ENCODE measurements at regions not wholly inside any gene's neighbourhood (a gene's known extent, or its start where the extent isn't known, plus 50 kb on each side); places are given as distances from the start of the nearest gene placed in this dataset.

GRCh38 chr2:194926873-194927272 lies 730.2 kb upstream of the SLC39A10 start:
- no peak for DNase-seq (ENCODE audit: low spot score)
- no peak for TF ChIP-seq CTCF (IDR thresholded peaks at IDR 0.05)
- Histone ChIP-seq H3K4me3 (no peak overlapping the region), H3K27ac (no peak overlapping the region)

DNA sequence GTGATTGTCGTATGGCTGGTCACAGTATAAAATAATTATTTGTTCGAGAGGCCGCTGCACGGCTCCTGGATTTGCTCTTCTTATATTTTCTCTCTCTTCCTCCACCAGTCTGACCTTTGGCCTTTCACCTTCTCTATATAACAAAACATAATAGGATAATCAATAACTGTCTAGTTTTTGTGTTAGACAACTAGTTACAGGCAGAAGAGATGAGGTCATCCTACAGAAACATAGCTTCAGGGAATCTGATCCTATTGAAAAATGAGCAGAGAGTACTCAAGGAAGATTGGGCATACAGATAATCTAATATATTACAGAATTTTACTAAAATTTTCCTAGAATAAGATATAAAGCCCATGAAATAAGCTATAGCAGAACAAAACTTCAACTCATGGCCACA lies 731.3 kb upstream of the SLC39A10 start:
- H3K27ac ChIP-seq = no peak overlapping the region
- TF ChIP-seq CTCF (IDR thresholded peaks at IDR 0.05) = no peak
- H3K4me3 ChIP-seq = no peak overlapping the region
- no peak for DNase-seq (ENCODE audit: low spot score)

DNA sequence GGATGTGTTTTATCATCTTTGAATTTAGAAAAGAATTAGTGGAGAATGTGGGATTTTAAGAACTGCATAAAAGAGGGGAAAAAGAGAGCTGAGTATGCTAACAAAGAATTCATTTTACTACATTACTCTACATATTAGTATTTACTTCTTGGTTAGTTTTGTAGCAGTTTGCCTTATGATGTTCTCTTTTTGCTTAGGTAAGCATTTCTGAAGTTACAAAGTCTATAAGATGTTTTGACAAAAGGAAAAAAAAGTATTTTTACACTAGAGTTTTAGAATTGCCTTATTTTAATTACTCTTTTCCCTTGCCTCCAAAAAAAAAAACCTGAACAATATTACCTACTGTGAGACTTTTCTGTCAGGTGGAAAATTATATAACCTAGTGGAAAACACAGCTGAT lies 739.5 kb upstream of the SLC39A10 start:
- no peak for TF ChIP-seq CTCF (IDR thresholded peaks at IDR 0.05)
- no peak for DNase-seq (ENCODE audit: low spot score)
- Histone ChIP-seq H3K4me3 (no peak overlapping the region), H3K27ac (no peak overlapping the region)

GRCh38 chr2:194915485-194915884 lies 741.5 kb upstream of the SLC39A10 start:
- Histone ChIP-seq H3K4me3 (no peak overlapping the region), H3K27ac (no peak overlapping the region)
- DNase-seq (ENCODE audit: low spot score) = no peak
- TF ChIP-seq CTCF (IDR thresholded peaks at IDR 0.05) = no peak

DNA sequence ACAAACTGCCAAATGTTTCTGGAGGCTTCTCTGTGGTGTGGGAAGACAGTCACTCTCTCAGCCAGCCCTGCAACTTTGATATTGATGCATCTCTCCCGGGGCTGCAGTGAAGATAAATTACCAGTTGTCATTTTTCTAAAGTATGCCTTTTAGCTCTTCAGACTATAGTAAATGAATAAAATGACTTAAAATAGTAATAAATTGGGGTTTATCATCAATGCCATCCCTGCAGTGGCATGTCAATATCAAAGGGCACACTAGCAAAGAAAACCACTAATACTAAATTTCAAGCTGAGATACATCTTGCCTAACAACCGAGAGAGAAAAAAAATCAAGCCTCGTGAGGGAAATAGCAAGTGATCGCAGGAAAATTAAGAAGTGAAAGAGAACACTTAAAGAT lies 749.5 kb upstream of the SLC39A10 start:
- DNase-seq (ENCODE audit: low spot score) = no peak
- no peak overlapping the region for H3K4me3 ChIP-seq
- H3K27ac ChIP-seq = no peak overlapping the region
- TF ChIP-seq CTCF (IDR thresholded peaks at IDR 0.05) = no peak

DNA sequence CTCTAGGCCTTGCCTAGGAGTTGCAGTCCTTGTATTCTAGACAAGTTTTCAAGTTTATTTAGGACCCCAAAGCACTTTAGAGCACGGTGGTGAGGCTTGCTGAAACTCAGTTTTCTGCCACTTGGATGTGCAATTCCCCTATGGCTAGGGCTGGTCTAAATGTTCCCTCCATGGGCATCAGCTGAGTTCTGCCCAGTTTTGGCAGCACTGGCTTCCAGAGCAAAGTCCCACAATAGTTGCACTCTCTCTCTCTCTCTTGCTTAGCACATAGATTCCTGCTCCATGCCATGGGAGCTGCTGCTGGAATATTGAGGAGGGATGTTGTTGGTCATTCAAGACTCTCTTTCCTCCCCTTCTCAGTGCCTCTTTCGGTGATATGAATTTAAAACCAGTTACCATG lies 760.2 kb upstream of the SLC39A10 start:
- DNase-seq (ENCODE audit: low spot score) = no peak
- no peak overlapping the region for H3K4me3 ChIP-seq
- H3K27ac ChIP-seq = no peak overlapping the region
- no peak for TF ChIP-seq CTCF (IDR thresholded peaks at IDR 0.05)

DNA sequence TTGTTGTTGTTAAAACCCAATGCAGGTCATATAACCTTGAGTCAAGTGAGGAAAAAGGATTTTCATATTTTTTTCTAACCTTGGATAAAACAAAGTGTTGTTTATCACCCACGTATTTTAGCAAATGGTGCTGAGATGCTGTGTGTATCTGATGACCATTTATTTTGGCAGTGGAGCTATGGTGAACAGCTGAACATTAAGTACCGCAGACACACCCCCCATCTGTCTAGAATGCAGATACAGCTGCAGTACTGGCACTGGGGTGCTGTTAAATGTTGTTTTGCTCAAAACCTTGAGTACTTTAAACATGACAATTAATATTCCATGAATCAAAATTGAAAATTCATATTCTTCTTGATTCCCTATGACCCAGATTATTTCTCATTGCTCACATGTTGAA lies 773.3 kb upstream of the SLC39A10 start:
- no peak for DNase-seq (ENCODE audit: low spot score)
- H3K27ac ChIP-seq = no peak overlapping the region
- no peak for TF ChIP-seq CTCF (IDR thresholded peaks at IDR 0.05)
- no peak overlapping the region for H3K4me3 ChIP-seq
